T-helper 2 cell (primary cell): ENCODE measurements at regions not wholly inside any gene's neighbourhood (a gene's known extent, or its start where the extent isn't known, plus 50 kb on each side); places are given as distances from the start of the nearest gene placed in this dataset.
"Not testable (repeated sequence)": the region's sequence is repeated elsewhere in the genome, so short reads cannot be mapped to it uniquely, and the experiment has no call there.

Experiments used
- DNase-seq, 5 experiments: peaks; one replicate each; pipeline versions ENCODE4 v3.0.0 to v3.0.0-alpha.2; 2012 to 2022

DNA sequence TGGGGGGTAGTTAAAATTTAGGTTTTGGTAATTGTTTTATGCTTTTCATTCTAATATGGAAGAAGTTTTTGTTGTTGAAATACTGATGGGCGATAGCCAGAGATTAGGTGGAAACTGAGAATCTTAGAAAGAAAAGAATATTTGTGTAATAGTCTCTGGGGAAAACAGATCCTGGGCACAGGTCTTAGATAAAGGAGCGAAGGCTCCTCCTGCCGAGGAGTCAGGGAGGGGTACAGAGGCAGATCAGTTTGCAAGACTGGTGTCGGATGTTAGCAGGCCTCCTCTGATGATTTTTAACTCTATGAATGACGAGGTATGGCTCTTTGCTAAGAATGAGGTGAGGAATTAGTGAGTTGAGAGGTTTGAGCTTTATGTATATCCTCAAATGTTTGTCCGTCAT, 339.7 kb downstream of the HGF start:
- no peak for DNase-seq

GRCh38 chr7:81427461-81427860, 342.4 kb downstream of the HGF start:
- no peak for DNase-seq

DNA sequence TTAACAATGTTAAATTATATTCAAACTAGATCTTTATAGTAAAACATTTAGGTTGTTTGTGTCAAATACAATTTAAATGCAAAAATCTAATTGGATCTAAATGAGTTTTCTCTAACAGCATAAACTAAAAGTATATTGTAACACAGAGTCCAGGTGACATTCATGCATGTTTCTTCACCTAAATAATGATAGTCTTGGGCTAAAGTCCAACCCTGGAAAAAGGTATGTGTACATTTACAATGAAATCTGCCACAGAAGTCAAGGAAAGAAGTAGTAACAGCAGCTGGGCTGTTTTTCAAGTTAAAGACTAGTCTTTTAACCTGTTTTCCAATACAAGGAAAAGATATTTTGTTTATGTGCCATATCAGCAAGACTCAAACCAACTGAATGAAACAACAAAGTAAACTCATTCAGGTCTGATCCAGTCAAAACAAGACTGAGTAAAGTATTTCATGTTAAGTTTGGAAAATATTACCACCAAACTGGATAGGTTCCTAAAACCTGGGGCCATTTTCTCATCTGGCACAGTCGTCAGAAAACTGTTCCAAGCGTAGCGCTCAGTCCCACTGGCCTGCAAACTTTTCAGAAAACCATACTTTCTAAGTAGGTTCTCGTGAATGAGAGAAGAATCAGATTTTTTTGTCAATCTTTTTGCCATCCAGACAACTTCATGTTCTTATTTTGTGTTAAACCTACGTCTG, 349.2 kb downstream of the HGF start:
- no peak for DNase-seq

DNA sequence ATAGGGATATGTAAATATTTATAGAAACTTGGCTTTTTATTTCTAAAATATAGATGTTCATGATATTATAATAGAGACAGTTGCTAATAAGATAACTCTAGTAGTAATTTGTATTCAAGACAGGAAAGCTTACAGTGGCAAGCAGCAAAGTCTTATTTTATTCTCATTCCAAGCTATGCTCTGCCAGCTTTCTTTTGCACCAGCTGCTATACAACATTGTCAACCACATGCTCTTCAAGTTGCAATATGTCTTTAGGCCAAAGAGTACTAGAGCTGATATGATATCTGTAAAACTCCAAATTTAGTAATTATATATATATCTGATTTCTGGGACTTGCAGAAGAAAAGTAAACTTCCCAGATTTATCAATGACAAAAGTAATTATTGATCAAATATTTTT, 350.1 kb downstream of the HGF start:
- DNase-seq, result no peak

DNA sequence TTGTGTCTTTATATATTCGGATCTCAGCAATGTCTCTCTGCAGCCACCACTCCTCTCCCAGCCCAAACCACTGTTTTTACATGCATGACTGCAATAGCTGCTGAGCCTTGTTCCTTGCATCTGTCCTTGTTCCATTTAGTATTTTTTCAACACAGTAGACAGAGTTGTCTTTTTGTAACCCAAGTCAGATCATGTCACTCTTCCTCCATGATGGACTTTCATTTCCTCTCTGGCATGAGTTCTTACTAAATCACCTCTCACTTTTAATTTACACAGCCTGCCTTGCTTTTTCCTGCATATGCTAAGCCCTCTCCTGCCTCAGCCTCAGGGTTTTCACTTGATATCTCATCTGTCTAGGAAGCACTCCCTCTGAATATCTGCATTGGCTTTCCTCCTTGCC, 353.2 kb downstream of the HGF start:
- DNase-seq, result no peak

DNA sequence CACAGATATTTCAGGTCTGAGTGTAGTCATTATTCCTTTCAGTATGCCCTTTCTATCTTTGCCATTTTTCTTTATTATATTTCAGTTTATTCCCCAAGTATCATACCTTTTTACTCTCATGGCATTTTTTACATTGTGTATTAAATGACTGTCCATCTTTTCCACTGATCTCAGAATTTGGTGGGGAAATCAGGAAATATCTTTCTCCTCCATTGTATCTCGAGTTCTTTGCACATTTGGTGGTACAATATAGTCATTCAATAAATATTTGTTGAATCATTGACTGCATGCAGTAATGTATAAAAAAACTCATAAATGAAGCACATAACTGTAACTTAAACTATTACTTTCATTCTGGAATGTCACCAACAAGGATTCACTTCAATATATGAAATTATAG, 354.7 kb downstream of the HGF start:
- DNase-seq, result no peak

GRCh38 chr7:81414411-81414810, 355.4 kb downstream of the HGF start:
- no peak for DNase-seq

DNA sequence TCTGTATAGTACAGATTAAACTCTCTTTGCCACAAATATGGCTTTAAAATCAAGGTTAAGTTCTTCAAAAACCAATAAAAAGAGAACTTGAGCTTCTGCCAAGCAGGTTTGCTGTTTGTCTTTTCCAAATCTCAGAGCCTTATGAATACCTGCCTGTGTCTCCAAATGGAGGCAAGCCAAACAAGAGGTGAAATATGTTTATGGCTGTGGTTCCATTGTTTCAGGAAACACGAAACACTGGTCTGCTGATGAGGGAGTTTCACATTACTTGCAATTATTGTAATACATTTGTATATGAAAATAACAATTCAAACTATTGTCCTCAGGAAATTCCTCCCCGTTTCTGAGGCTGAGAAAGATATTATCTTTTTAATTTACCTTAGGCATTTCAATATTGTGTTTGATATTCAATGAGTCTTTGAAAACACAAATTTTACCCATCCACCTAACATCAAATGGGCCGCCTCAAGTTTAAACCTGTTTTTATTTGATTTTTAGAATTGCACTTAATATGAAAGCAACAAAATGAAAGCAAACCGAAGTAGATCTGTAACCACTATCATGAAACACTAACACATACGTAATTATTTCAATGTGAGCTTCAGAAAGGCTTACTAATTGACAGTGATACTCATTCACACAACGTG, 359.3 kb downstream of the HGF start:
- no peak for DNase-seq

GRCh38 chr7:81408728-81409127, 361.1 kb downstream of the HGF start:
- no peak for DNase-seq

GRCh38 chr7:81407094-81407493, 362.8 kb downstream of the HGF start:
- DNase-seq, result no peak

DNA sequence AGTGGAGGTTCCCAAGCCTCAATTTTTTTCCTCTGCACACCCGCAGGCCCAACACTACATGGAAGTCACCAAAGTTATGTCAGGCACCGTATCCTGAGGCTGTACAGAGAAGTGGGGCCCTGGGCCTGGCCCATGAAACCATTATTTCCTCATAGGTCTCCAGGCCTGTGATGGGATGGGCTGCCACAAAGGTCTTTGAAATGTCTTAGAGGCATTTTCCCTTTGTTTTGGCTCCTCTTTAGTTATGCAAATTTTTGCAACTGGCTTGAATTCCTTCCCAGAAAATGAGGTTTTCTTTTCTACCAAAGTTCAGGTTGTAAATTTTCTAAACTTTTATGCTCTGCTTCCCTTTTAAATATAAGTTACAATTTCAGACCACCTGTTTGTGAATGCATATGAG, 365.2 kb downstream of the HGF start:
- DNase-seq, result no peak

DNA sequence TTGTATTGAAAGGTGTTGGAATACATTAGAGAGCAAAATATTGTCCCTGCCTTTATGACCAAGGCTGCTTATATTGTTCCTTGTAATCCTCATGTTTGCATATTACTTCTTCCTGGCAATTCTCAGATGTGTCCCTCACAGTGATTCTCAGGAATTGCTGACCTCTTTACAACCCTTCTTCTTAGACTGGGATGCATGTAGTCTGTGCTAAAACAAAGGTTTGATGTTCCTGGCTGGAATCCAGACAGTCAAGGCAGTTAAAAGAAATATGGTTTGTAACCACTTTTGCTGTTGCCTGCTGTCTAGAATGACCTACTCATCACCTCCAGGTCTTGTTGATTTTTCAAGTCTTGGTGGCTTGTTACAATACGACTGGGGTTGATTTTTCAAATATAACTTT, 367.6 kb downstream of the HGF start:
- DNase-seq, result no peak

GRCh38 chr7:81399471-81399870, 370.4 kb downstream of the HGF start:
- no peak for DNase-seq

GRCh38 chr7:81394029-81394428, 375.8 kb downstream of the HGF start:
- DNase-seq, result no peak

DNA sequence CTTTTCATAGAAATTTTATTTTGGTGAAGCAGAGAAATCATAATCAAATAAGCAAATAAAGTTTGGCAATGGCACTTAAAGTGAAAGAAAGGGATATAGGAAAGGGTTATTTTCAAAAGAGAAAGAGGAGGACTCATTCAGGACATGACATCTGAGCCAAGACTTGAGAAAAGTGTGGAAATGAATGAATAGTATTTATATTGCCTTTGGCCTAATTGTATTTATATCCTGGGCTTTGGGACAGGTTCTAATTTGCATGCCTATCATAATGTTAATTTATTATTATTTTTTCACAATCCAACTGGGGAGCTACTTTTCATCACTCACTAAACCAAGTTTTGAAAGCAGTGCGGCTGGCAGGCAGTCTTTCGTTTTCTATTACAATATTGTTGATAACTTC, 376.8 kb downstream of the HGF start:
- DNase-seq, result no peak

GRCh38 chr7:81385370-81385769, 384.5 kb downstream of the HGF start:
- no peak for DNase-seq

GRCh38 chr7:81383846-81384245, 386.0 kb downstream of the HGF start:
- no peak for DNase-seq

GRCh38 chr7:81374641-81375040, 395.2 kb downstream of the HGF start:
- DNase-seq, result not testable (repeated sequence)

DNA sequence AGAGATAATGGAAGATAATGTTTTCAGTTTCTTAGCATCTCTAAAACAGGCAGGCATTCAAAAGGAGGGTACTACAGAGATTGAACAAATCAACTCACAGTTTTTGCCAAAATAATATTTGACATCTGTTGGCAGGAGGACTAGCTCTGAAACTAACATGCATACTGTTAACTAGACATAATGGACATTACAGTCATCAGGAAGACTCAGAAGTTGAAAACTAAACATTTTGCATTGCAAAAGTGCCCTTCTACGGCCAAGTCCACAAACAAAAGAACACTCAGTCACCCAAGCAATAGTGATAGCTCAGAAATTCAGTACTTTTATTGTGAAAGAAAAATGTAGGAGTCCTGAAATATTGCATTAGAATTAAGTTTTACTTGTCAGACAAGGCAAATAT, 399.0 kb downstream of the HGF start:
- DNase-seq, result no peak

DNA sequence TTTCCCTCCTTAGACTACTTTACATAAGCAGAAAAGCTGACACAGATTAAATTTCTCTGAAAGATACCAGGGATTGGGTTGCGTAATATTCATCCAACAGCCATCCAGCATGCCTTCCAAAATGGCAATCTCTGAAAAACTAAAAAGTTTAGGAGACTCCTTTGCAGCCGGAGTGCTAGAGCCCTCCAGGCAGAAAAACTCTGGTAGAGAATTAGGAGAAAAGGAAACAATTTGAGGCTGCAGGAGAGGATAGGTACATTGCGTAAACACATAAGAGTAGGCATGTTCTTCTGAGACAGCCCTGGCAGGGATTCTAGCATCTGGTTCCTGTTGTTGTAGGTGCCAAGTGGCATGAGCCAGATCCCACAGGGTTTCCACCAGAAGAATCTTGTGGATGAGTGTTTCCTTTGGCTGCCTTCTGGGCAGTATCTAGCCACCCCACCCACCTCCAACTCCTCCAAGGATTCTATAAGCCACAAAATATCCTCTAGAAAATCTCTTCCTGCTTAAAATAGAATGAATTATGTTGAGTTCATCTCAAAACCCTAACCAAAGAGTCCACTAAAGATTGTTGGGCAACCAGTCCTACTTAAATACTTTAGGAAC, 402.4 kb downstream of the HGF start:
- DNase-seq, result no peak

- no peak for DNase-seq
Observed at GRCh38 chr7:81366546-81366945, 403.3 kb downstream of the HGF start.

DNA sequence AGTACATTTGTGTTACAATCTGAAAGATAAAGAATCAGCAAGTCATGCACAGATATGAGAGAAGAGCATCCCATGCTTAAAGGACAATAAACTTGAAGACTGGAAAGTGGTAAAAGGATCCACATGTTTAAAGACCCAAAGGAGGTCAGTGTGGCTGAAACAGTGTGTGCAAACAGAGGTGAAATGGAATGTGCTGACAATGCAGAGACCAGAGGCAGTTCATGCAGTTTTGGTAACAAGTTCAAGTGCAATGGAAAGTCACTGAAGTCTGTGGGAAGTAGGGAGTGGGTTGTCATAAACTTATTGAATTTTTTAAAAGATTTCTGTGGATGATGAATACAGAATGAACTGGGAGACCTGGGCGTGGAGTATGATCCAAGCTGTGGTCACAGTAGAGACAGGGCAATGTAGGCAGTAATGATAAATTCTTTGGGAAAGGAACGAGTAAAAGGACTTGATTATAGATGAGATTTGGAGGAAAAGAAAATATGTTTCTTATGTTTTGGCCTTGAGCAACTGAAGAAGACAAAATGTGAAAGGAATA, 408.0 kb downstream of the HGF start:
- no peak for DNase-seq

DNA sequence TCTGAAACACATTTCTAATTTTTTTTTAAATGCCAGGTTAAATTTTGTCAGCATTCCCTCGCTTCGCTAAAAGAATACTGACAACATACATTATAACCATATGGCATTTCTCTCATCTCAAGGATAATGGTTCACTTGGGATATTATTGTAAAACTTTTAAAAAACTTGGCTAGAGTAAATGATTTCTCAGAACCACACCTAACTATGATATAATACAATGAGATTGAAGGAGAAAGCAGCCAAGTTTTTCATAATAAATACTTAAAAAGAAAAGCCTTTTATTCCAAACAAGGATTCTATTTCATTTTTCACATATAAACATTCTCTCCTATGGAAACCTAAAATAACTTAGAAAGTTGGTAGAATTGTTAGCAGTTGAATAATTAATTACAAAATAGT, 413.9 kb downstream of the HGF start:
- DNase-seq, result no peak

GRCh38 chr7:81349044-81349443, 420.8 kb downstream of the HGF start:
- no peak for DNase-seq
